ENCODE measurements at regions not wholly inside any gene's neighbourhood (a gene's known extent, or its start where the extent isn't known, plus 50 kb on each side); places are given as distances from the start of the nearest gene placed in this dataset.

GRCh38 chrX:113586281-113586898, 745.8 kb upstream of the AMOT start:
- Histone ChIP-seq H3K36me3 (ENCODE audit: control insufficient read depth, insufficient read depth, low read length) (no peaks in the 10 kb centered on the region), H3K4me3 (ENCODE audit: low read depth, low read length) (no peak overlapping the region), H3K27me3 (ENCODE audit: control insufficient read depth, insufficient read depth, low read length) (no peaks in the 10 kb centered on the region)
- no peak for DNase-seq (ENCODE audit: low read depth)
- ChIA-PET POLR2A (no interaction called here), CTCF (no interaction called here)
- TF ChIP-seq CTCF (IDR thresholded peaks at IDR 0.05; ENCODE audit: insufficient read depth, low read depth, low read length): no peak

- Histone ChIP-seq H3K4me3 (ENCODE audit: low read depth, low read length) (no peak overlapping the region), H3K27me3 (ENCODE audit: control insufficient read depth, insufficient read depth, low read length) (no peaks in the 10 kb centered on the region), H3K36me3 (ENCODE audit: control insufficient read depth, insufficient read depth, low read length) (no peaks in the 10 kb centered on the region)
- no peak for DNase-seq (ENCODE audit: low read depth)
- POLR2A ChIA-PET: no interaction called here
- no peak for TF ChIP-seq CTCF (IDR thresholded peaks at IDR 0.05; ENCODE audit: insufficient read depth, low read depth, low read length)
- CTCF ChIA-PET: no interaction called here
These were observed 739.9 kb upstream of the AMOT start for GRCh38 chrX:113580486-113580885.

- no peak for TF ChIP-seq CTCF (IDR thresholded peaks at IDR 0.05; ENCODE audit: insufficient read depth, low read depth, low read length)
- H3K36me3 ChIP-seq (ENCODE audit: control insufficient read depth, insufficient read depth, low read length): no peaks in the 10 kb centered on the region
- ChIA-PET POLR2A (no interaction called here), CTCF (no interaction called here)
- H3K4me3 ChIP-seq (ENCODE audit: low read depth, low read length): no peak overlapping the region
- no peak for DNase-seq (ENCODE audit: low read depth)
- H3K27me3 ChIP-seq (ENCODE audit: control insufficient read depth, insufficient read depth, low read length): no peaks in the 10 kb centered on the region
These were observed 717.9 kb upstream of the AMOT start for GRCh38 chrX:113558576-113558975.

DNA sequence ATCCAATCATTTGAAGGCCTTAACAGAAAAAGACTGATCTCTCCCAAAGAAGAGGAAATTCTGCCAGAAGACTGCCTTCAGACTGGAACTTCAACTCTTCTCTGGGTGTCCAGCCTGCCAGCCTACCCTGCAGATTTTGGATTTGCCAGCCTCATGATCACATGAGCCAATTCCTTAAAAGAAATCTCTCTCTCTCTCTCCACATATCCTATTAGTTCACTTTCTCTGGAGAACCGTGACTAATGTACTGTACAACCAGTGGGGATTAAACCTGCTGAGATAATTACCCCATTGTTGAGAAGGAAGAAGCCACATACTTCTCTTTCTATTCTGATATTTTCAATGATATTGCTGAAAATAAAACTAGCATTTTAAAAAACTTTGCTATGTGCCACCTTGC, 711.3 kb upstream of the AMOT start:
- H3K4me3 ChIP-seq (ENCODE audit: low read depth, low read length): no peak overlapping the region
- ChIA-PET POLR2A (no interaction called here), CTCF (no interaction called here)
- H3K36me3 ChIP-seq (ENCODE audit: control insufficient read depth, insufficient read depth, low read length): no peaks in the 10 kb centered on the region
- no peaks in the 10 kb centered on the region for H3K27me3 ChIP-seq (ENCODE audit: control insufficient read depth, insufficient read depth, low read length)
- TF ChIP-seq CTCF (IDR thresholded peaks at IDR 0.05; ENCODE audit: insufficient read depth, low read depth, low read length): no peak
- DNase-seq (ENCODE audit: low read depth): no peak

- ChIA-PET CTCF (no interaction called here), POLR2A (no interaction called here)
- H3K4me3 ChIP-seq (ENCODE audit: low read depth, low read length): no peak overlapping the region
- DNase-seq (ENCODE audit: low read depth): no peak
- no peaks in the 10 kb centered on the region for H3K36me3 ChIP-seq (ENCODE audit: control insufficient read depth, insufficient read depth, low read length)
- no peak for TF ChIP-seq CTCF (IDR thresholded peaks at IDR 0.05; ENCODE audit: insufficient read depth, low read depth, low read length)
- no peaks in the 10 kb centered on the region for H3K27me3 ChIP-seq (ENCODE audit: control insufficient read depth, insufficient read depth, low read length)
These were observed 707.8 kb upstream of the AMOT start for GRCh38 chrX:113548308-113549015.
